ENCODE measurements at regions not wholly inside any gene's neighbourhood (a gene's known extent, or its start where the extent isn't known, plus 50 kb on each side); places are given as distances from the start of the nearest gene placed in this dataset.

GRCh38 chr18:64318547-64318946, 169.7 kb upstream of the LINC00305 start:
- in situ Hi-C loops (cut with HindIII; ENCODE audit: low pct_ligation_motif_present, low sequenced_read_pairs) = no loop called here
- H3K27me3 ChIP-seq (replicated peaks) = no peaks in the 10 kb centered on the region
- no peak for TF ChIP-seq CTCF (IDR thresholded peaks at IDR 0.05; ENCODE audit: low read depth, low read length, missing control alignments)
- H3K4me3 ChIP-seq (ENCODE audit: low read depth, low read length) = no peak overlapping the region
- H3K36me3 ChIP-seq (replicated peaks) = no peaks in the 10 kb centered on the region
- DNase-seq = no peak
- no peak overlapping the region for H3K27ac ChIP-seq

GRCh38 chr18:64311859-64312258, 163.0 kb upstream of the LINC00305 start:
- no peak overlapping the region for H3K27ac ChIP-seq
- in situ Hi-C loops (cut with HindIII; ENCODE audit: low pct_ligation_motif_present, low sequenced_read_pairs) = no loop called here
- TF ChIP-seq CTCF (IDR thresholded peaks at IDR 0.05; ENCODE audit: low read depth, low read length, missing control alignments) = no peak

GRCh38 chr18:64295839-64296238, 147.0 kb upstream of the LINC00305 start:
- H3K4me3 ChIP-seq (ENCODE audit: low read depth, low read length) = no peak overlapping the region
- no peak overlapping the region for H3K27ac ChIP-seq
- no peak for DNase-seq
- TF ChIP-seq CTCF (IDR thresholded peaks at IDR 0.05; ENCODE audit: low read depth, low read length, missing control alignments) = no peak
- in situ Hi-C loops (cut with HindIII; ENCODE audit: low pct_ligation_motif_present, low sequenced_read_pairs) = no loop called here
- no peaks in the 10 kb centered on the region for H3K36me3 ChIP-seq (replicated peaks)
- no peaks in the 10 kb centered on the region for H3K27me3 ChIP-seq (replicated peaks)

More at GRCh38 chr18:64311859-64312258, 163.0 kb upstream of the LINC00305 start:
- Histone ChIP-seq H3K36me3 (replicated peaks) (no peaks in the 10 kb centered on the region), H3K4me3 (ENCODE audit: low read depth, low read length) (no peak overlapping the region), H3K27me3 (replicated peaks) (no peaks in the 10 kb centered on the region)
- no peak for DNase-seq

- no peaks in the 10 kb centered on the region for H3K36me3 ChIP-seq (replicated peaks)
- in situ Hi-C loops (cut with HindIII; ENCODE audit: low pct_ligation_motif_present, low sequenced_read_pairs) = no loop called here
- no peak overlapping the region for H3K27ac ChIP-seq
- DNase-seq = no peak
- H3K27me3 ChIP-seq (replicated peaks) = no peaks in the 10 kb centered on the region
- H3K4me3 ChIP-seq (ENCODE audit: low read depth, low read length) = no peak overlapping the region
- no peak for TF ChIP-seq CTCF (IDR thresholded peaks at IDR 0.05; ENCODE audit: low read depth, low read length, missing control alignments)
These were observed 146.1 kb upstream of the LINC00305 start for GRCh38 chr18:64294967-64295366.

- no peaks in the 10 kb centered on the region for H3K27me3 ChIP-seq (replicated peaks)
- no peak for DNase-seq
- no peak overlapping the region for H3K27ac ChIP-seq
- TF ChIP-seq CTCF (IDR thresholded peaks at IDR 0.05; ENCODE audit: low read depth, low read length, missing control alignments) = no peak
- in situ Hi-C loops (cut with HindIII; ENCODE audit: low pct_ligation_motif_present, low sequenced_read_pairs) = no loop called here
- no peak overlapping the region for H3K4me3 ChIP-seq (ENCODE audit: low read depth, low read length)
- no peaks in the 10 kb centered on the region for H3K36me3 ChIP-seq (replicated peaks)
These were observed 139.5 kb upstream of the LINC00305 start for GRCh38 chr18:64288432-64288831.

GRCh38 chr18:64287926-64288325, 139.0 kb upstream of the LINC00305 start:
- DNase-seq = no peak
- no peaks in the 10 kb centered on the region for H3K27me3 ChIP-seq (replicated peaks)
- no peaks in the 10 kb centered on the region for H3K36me3 ChIP-seq (replicated peaks)
- H3K27ac ChIP-seq = no peak overlapping the region
- in situ Hi-C loops (cut with HindIII; ENCODE audit: low pct_ligation_motif_present, low sequenced_read_pairs) = no loop called here
- TF ChIP-seq CTCF (IDR thresholded peaks at IDR 0.05; ENCODE audit: low read depth, low read length, missing control alignments) = no peak
- no peak overlapping the region for H3K4me3 ChIP-seq (ENCODE audit: low read depth, low read length)

Measured in brain microvascular endothelial cell (primary cell).